HG02973 (cell line): ENCODE measurements at regions not wholly inside any gene's neighbourhood (a gene's known extent, or its start where the extent isn't known, plus 50 kb on each side); places are given as distances from the start of the nearest gene placed in this dataset.

Experiments used
- ATAC-seq: cut with Tn5 transposase; IDR thresholded peaks from one replicate; pipeline ENCODE4 v1.9.1; 2021; ENCODE audit warnings: moderate library complexity; ENCODE audit not compliant: unreplicated experiment

GRCh38 chr16:51407199-51407598 is 256.1 kb upstream of the SALL1 start:
- no peak for ATAC-seq

GRCh38 chr16:51405361-51405760 is 254.3 kb upstream of the SALL1 start:
- no peak for ATAC-seq

- no peak for ATAC-seq
These were observed 253.3 kb upstream of the SALL1 start for GRCh38 chr16:51404386-51404785.

DNA sequence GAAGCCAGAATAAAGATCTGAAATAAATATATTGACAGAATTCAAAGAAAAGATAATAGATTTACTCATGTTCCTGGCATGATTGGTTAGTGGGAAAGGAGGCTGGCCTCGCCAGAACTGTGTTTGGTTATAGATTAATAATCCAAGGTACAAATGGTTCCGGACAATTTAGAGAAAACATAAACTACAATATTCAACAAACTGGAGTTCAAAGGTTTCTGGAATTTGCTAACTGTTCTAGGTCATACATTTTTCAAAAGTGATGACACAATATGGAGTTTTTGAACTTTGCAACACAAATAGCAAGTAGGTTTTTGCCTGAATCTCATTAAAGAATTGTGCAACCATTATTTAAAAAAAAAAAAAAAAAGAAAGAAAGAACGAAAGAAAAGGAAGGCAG is 251.7 kb upstream of the SALL1 start:
- no peak for ATAC-seq

DNA sequence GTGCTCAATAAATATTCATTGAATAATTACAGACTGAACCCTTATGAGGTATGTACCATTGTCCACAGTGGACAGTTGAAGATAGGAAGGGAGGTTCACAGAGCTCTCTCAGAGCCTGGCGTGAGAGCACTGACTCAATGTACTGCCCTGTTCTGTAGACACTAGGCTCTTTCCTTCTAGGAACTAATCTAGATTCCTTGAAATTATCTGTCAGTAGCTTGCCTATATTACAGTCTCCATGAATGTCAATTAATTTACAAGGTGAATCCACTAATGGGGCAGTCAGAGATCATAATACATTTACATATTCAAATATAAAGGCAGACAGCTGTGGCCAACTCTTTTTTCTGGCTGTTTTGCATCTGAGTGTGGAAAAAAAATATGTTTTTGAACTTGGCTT is 251.2 kb upstream of the SALL1 start:
- no peak for ATAC-seq

DNA sequence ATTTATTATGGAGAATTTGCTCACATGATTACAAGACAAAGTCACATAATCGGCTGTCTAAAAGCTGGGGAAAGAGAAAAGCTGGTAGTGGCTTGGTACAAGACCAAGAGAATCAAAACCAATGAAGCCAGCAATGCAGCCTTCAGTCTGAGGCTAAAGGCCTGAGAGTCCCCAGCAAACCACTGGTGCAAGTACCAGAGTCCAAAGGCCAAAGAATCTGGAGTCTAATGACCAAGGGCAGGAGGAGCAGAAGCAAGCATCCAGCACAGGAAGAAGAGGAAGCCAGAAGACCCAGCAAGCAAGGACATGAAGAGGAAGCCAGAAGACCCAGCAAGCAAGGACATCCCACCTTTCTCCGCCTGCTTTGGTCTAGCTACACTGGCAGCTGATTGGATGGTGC is 250.6 kb upstream of the SALL1 start:
- no peak for ATAC-seq

- ATAC-seq: no peak
These were observed 249.0 kb upstream of the SALL1 start for GRCh38 chr16:51399908-51400670.

- ATAC-seq: no peak
These were observed 243.4 kb upstream of the SALL1 start for GRCh38 chr16:51394421-51394820.

DNA sequence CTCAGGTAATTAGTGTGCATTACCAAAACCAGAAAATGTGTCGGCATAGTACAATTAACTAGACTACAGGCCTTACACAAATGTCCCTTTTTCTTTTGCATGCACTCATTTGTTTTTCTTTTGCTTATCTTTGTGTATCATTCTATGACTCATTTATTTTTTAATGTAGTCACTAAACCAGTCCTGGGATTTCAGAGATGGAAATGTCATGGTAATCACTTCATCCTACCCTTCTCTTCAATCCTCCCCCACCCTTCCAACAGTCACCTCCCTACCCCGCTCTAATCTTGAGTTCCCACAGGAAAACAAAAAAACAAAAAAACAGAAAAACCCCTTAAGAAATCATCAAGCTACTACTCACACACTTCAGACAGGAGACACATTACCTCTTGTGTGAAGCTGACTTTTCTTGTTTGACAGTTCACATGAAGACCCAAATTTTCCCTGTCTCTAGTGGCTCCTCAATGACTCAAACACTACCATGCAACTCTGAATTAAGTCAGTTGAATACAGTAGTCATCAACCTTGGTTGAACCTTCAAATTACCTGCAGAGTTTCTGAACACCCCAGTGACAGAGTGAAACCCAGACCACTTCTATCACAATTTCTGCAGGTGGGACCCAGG is 242.4 kb upstream of the SALL1 start:
- ATAC-seq: no peak

DNA sequence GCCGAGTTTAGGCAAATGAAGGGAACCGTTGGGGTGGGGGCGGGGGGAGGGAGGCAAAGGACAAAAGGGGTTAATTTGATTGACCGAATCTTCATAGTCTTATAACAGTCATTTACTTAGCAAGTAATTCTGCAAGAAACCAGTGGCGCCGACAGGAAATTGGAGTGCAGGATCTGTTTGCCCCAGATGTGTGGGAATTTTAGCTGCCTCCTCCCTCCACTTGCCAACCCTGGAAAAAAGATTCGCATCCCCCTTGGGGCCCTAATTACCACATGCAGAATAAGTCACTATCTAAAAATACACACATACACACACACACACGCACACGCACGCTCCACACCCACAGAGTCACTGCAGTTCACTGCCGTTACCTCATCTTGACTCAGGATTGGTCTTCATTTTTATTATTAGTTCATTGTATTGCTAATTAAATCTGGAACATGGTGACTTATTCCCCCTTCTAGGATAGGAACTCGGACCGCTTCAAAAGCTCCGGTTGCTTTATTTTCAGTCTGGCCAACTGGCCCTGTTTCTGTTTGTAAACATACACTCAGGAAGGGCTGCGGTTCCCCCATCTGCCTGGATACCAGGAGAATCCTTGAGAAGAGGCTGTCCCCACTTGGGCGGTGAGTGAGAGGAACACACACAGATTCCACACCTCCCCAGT is 241.6 kb upstream of the SALL1 start:
- no peak for ATAC-seq

DNA sequence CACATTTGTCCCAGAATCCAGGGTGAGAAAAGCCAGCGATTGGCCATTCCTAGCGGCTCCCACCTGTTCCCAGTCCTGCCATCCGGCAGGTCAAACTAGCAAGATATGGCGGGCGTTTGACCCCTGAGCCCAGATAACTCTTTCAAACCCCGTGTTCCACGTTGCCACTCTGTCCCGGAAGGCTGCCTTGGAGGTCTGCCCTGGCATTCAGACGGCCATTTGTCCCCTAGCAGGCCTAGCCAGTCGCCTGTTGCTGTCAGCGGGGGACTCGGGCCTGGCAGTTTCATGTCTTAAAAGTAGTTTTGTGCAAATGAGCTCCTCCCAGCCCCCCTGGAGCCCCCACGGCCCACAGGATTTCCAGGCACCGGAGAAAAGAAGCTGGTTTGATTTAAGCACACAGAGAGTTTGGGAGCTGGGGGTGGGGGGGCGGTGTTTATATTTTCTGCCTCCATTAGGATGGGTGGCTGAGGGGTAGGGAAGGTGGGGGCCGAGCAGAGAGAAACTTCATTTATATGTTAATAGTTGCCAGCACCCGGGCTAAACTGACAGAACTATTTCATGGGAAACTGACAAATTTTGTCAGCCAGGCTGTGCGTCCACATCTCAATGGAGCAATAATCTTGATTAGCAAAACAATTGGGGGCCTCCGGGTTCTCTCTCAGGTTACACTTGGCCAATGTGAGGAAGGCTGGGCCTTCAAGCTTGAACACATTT is 240.9 kb upstream of the SALL1 start:
- no peak for ATAC-seq

DNA sequence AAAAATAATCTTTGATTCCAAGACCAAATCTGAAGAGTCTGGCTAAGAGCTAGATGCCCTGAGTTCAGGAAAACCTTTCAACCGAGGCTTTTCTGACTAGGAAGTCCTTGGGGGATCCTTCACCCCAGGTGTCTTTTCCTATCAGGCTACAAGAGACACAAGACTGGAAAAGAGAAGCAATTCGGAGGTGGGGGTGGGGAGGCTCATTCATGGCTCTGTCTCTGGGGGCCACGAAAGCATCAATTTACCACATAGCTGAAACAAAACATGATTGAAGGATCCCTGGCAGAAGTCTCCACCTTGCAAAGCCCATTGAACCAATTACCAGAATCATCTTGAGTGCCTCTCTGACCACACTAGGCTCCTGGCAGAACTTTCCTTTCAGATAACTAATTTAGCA is 239.8 kb upstream of the SALL1 start:
- ATAC-seq: no peak

DNA sequence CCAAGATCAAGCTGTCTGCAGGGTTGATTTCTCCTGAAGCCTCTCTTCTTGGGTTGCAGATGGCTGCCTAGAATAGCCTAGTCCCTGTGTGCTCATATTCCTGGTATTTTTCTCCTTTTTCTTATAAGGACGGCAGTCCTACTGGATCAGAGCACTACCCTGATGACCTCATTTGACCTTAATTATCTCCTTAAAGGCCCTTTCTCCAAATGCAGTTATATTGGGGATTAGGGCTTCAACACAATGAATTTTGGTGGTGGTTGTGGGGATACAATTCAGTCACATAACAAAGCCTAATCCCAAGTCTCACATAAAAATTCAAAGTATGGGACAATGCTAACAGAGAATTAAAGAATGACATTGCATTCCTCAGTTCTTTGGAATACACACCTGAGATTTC is 238.8 kb upstream of the SALL1 start:
- no peak for ATAC-seq

GRCh38 chr16:51388516-51388951 is 237.5 kb upstream of the SALL1 start:
- ATAC-seq: no peak

DNA sequence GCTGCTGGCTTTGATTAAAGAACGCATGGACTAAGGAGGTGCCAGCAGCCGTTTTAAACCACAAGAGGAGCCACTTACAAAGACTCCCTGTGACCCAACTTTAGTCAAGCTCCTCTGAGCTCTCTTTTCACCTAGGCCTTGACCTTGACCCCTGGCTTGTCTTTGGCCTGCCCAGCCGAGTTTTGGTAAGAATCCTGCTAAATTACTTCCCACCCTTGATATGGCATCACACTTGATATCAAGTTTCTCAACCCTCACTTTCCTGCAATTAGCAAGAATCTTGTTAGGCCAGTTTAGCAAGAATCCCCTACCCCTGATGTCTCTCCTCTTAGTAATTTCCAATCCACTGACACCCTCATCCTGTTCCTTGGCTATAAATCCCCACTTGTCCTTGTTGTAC is 232.8 kb upstream of the SALL1 start:
- ATAC-seq: no peak

- ATAC-seq: no peak
These were observed 231.9 kb upstream of the SALL1 start for GRCh38 chr16:51382940-51383339.

- ATAC-seq: no peak
These were observed 231.1 kb upstream of the SALL1 start for GRCh38 chr16:51382211-51382610.

DNA sequence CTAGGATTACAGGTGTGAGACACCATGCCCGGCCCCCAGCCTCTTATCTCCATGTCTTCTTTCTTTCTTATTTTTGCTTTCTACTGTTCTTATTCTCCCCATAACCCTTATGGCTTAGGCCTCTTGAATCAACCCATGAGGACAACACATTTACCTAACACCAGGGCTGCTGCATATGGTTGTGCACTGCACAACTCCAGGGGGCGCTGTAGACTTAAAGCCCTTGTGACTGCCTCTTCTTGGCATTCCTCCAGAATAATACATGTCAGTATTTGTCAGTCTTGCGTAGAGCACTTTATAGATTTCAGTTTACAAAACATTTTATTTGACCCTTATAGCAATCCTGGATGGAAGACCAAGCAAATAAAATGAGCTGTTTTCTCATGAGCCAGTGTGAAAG is 225.0 kb upstream of the SALL1 start:
- no peak for ATAC-seq

- ATAC-seq: no peak
These were observed 223.7 kb upstream of the SALL1 start for GRCh38 chr16:51374790-51375189.

DNA sequence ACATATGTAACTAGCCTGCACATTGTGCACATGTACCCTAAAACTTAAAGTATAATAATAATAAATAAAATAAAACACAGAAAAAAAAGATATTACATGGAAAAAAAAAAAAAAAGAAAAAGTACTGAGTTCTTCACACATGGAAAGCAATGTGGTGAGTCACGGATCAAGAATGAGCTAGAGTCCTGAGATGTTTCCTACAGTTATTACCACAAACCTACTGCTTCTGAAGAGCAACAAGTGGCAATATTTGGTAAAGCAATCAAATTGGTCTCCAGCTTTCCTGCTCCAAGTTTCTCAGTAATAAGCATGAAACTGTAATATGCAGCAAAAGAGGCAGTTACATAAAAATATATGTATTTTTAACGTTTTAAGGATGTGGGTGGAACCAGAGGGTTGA is 223.3 kb upstream of the SALL1 start:
- no peak for ATAC-seq

- ATAC-seq: no peak
These were observed 214.6 kb upstream of the SALL1 start for GRCh38 chr16:51365715-51366114.
